Smooth muscle cell (in vitro differentiated cells): ENCODE measurements at regions not wholly inside any gene's neighbourhood (a gene's known extent, or its start where the extent isn't known, plus 50 kb on each side); places are given as distances from the start of the nearest gene placed in this dataset.

Source experiments
- DNase-seq: peaks from one replicate; lab custom pipeline; 2025; ENCODE audit not compliant: unreplicated experiment; lab: John Stamatoyannopoulos, UW
- H2AFZ ChIP-seq: fragments of 200-600 bp; sonication (generic); 2 replicates; pipeline ENCODE4 v1.6.0; 2016; ENCODE audit warnings: antibody characterized with exemption, low read depth, mild to moderate bottlenecking
- H3F3A ChIP-seq: fragments of 200-600 bp; sonication (generic); 2 replicates; pipeline ENCODE4 v1.6.0; 2017; ENCODE audit warnings: antibody characterized with exemption, low read depth
- H3K27ac ChIP-seq: fragments of 200-600 bp; sonication (generic); 2 replicates; pipeline ENCODE4 v1.5.1; 2016; ENCODE audit warnings: low read depth, mild to moderate bottlenecking
- H3K27me3 ChIP-seq: fragments of 200-600 bp; sonication (generic); 2 replicates; pipeline ENCODE4 v1.6.1; 2016; ENCODE audit warnings: low read depth, mild to moderate bottlenecking
- H3K36me3 ChIP-seq: fragments of 200-600 bp; sonication (generic); 2 replicates; pipeline ENCODE4 v1.5.1; 2016; ENCODE audit warnings: low read depth
- H3K4me1 ChIP-seq: fragments of 200-600 bp; sonication (generic); 2 replicates; pipeline ENCODE4 v1.5.1; 2016; ENCODE audit warnings: low read depth
- H3K4me2 ChIP-seq: fragments of 200-600 bp; sonication (generic); 2 replicates; pipeline ENCODE4 v1.6.0; 2016; ENCODE audit warnings: mild to moderate bottlenecking
- H3K4me3 ChIP-seq: fragments of 200-600 bp; sonication (generic); 2 replicates; pipeline ENCODE4 v1.5.1; 2016; ENCODE audit warnings: mild to moderate bottlenecking
- H3K79me2 ChIP-seq: fragments of 200-600 bp; sonication (generic); 2 replicates; pipeline ENCODE4 v1.6.0; 2016; ENCODE audit warnings: low read depth, mild to moderate bottlenecking
- H3K9ac ChIP-seq: fragments of 200-600 bp; sonication (generic); 2 replicates; pipeline ENCODE4 v1.6.0; 2016; ENCODE audit warnings: low read depth
- H3K9me3 ChIP-seq: fragments of 200-600 bp; sonication (generic); replicated peaks from 2 replicates; pipeline ENCODE4 v1.5.1; 2016; ENCODE audit warnings: low read depth
- H4K20me1 ChIP-seq: fragments of 200-600 bp; sonication (generic); 2 replicates; pipeline ENCODE4 v1.6.0; 2016; ENCODE audit warnings: low read depth
- WGBS: methylation state at CpG from one replicate; pipeline ENCODE4 v1.1.7; 2016; ENCODE audit warnings: low lambda C conversion rate; 5-methylcytosine and 5-hydroxymethylcytosine counted together
- TF ChIP-seq, protein P1 (sequence below): fragments of 200-600 bp; sonication (generic); IDR thresholded peaks from 2 replicates; pipeline ENCODE4 v1.5.1; 2017; ENCODE audit warnings: borderline replicate concordance, mild to moderate bottlenecking, antibody characterized with exemption; ENCODE audit not compliant: insufficient read depth, poor library complexity, severe bottlenecking

GRCh38 chrX:39630344-39630743, 467.4 kb downstream of the BCOR start:
- Histone ChIP-seq H3K4me1 (no peaks in the 10 kb centered on the region), H3K9me3 (no peaks in the 10 kb centered on the region), H3K79me2 (no peaks in the 10 kb centered on the region), H3K27ac (no peak overlapping the region), H3F3A (peaks cover 10% of the 10 kb centered on the region), H3K4me3 (no peak overlapping the region), H3K27me3 (no peaks in the 10 kb centered on the region), H3K4me2 (no peak overlapping the region), H3K9ac (no peak overlapping the region), H2AFZ (no peak overlapping the region), H3K36me3 (no peaks in the 10 kb centered on the region), H4K20me1 (no peaks in the 10 kb centered on the region)
- WGBS = 64% methylated on average over 2 of the region's 2 CpGs
- TF ChIP-seq, protein P1, sequence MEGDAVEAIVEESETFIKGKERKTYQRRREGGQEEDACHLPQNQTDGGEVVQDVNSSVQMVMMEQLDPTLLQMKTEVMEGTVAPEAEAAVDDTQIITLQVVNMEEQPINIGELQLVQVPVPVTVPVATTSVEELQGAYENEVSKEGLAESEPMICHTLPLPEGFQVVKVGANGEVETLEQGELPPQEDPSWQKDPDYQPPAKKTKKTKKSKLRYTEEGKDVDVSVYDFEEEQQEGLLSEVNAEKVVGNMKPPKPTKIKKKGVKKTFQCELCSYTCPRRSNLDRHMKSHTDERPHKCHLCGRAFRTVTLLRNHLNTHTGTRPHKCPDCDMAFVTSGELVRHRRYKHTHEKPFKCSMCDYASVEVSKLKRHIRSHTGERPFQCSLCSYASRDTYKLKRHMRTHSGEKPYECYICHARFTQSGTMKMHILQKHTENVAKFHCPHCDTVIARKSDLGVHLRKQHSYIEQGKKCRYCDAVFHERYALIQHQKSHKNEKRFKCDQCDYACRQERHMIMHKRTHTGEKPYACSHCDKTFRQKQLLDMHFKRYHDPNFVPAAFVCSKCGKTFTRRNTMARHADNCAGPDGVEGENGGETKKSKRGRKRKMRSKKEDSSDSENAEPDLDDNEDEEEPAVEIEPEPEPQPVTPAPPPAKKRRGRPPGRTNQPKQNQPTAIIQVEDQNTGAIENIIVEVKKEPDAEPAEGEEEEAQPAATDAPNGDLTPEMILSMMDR = no peak
- DNase-seq = no peak

DNA sequence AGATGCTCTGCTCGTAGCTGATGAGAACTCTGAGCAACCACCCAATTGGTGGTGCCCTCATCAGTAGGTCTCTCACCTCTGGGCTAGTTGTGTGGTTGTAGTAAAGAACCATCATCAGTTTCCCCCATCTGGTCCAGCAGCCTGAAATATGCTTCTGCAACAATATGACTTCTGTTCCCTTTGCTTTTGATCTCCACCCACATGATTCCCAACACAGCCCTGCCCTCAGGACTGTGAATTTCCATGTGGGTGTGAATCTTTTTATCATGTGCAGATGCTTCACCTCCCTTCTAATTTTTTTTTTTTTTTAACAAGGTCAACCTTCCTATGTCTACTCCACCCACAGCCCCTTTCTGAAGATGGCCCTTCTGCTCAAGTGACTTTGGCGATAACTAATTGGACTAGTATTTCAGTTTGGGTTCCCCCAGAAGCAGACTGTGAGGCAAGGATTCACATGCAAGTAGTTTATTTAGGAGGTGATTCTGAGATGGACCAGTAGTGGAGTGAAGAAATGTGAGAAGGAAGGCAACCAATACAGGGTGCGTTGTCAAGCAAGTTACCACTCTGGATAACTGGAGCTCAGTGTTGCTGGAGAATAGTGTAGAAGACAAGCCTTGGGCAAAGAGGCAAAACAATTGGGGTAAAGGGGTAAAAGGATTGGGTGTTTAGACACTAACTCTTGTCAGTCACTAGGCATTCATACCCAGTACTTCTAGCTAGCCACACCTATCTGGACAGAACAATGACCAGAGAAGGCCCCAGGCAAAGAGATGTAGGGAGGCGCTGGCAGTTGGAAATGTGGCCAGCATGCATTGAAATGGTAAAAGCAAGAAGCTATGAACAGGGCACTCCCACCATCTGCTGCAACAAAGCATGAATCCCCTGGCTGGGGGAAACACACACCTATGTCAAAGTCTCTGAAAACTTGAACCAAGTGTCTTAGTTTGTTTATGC, 466.2 kb downstream of the BCOR start:
- Histone ChIP-seq H2AFZ (no peak overlapping the region), H3K9ac (no peak overlapping the region), H3K27ac (no peak overlapping the region), H3K4me2 (no peak overlapping the region), H3K27me3 (no peaks in the 10 kb centered on the region), H3K9me3 (no peaks in the 10 kb centered on the region), H3K36me3 (no peaks in the 10 kb centered on the region), H3K4me3 (no peak overlapping the region), H3K4me1 (no peaks in the 10 kb centered on the region), H3K79me2 (no peaks in the 10 kb centered on the region), H3F3A (peaks cover 10% of the 10 kb centered on the region), H4K20me1 (no peaks in the 10 kb centered on the region)
- no peak for DNase-seq
- TF ChIP-seq, protein P1 = no peak
- 93% methylated on average over 4 of the region's 4 CpGs for WGBS

DNA sequence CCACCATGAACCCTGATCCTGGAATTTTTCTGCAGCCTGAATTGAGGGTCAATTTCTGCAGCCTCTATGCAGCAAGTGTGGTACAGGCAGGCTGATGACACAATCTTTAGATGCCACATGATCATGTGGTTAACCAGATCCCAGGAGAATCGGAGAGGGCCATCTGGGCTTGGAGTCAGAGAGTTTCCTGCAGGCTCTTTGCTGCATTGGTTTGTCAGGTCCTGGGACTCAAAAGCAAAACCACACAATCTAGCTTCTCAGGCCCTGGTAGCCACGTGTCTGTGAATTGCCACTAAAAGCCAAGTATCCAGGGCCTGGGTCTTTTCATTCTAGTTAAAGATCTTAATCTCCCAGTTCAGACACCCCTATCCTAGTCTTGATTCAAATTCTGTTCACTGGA, 464.5 kb downstream of the BCOR start:
- peak; percentile 12 for DNase-seq

More for the DNA sequence above, 464.5 kb downstream of the BCOR start:
- Histone ChIP-seq H3K36me3 (no peaks in the 10 kb centered on the region), H3K4me1 (no peaks in the 10 kb centered on the region), H4K20me1 (no peaks in the 10 kb centered on the region), H2AFZ (no peak overlapping the region), H3K27me3 (no peaks in the 10 kb centered on the region), H3K27ac (peak overlapping the region; percentile 55), H3K79me2 (no peaks in the 10 kb centered on the region), H3K9me3 (no peaks in the 10 kb centered on the region), H3K9ac (no peak overlapping the region), H3F3A (peaks cover 10% of the 10 kb centered on the region), H3K4me2 (peak overlapping the region; percentile 50), H3K4me3 (no peak overlapping the region)
- TF ChIP-seq, protein P1 = no peak
- WGBS = 16% methylated on average over 2 of the region's 2 CpGs
